ENCODE measurements at regions not wholly inside any gene's neighbourhood (a gene's known extent, or its start where the extent isn't known, plus 50 kb on each side); places are given as distances from the start of the nearest gene placed in this dataset.

GRCh38 chr1:10962483-10962882 lies 50.0 kb upstream of the TARDBP start:
- no peak for DNase-seq (ENCODE audit: low read depth)
- no peak overlapping the region for H3K4me3 ChIP-seq (ENCODE audit: low read depth, low read length)
- TF ChIP-seq, protein P1, sequence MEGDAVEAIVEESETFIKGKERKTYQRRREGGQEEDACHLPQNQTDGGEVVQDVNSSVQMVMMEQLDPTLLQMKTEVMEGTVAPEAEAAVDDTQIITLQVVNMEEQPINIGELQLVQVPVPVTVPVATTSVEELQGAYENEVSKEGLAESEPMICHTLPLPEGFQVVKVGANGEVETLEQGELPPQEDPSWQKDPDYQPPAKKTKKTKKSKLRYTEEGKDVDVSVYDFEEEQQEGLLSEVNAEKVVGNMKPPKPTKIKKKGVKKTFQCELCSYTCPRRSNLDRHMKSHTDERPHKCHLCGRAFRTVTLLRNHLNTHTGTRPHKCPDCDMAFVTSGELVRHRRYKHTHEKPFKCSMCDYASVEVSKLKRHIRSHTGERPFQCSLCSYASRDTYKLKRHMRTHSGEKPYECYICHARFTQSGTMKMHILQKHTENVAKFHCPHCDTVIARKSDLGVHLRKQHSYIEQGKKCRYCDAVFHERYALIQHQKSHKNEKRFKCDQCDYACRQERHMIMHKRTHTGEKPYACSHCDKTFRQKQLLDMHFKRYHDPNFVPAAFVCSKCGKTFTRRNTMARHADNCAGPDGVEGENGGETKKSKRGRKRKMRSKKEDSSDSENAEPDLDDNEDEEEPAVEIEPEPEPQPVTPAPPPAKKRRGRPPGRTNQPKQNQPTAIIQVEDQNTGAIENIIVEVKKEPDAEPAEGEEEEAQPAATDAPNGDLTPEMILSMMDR (IDR thresholded peaks at IDR 0.05; ENCODE audit: control insufficient read depth, extremely low read depth, insufficient read depth), result no peak

Data from LNCaP clone FGC (cell line).